Fibroblast of skin of left quadriceps (primary cell): ENCODE measurements at regions not wholly inside any gene's neighbourhood (a gene's known extent, or its start where the extent isn't known, plus 50 kb on each side); places are given as distances from the start of the nearest gene placed in this dataset.

Experiments
- DNase-seq, 2 experiments: peaks; one replicate each; pipeline ENCODE4 v3.0.0-alpha.2; 2013; ENCODE audit warnings: low read depth in 2 of 2

DNA sequence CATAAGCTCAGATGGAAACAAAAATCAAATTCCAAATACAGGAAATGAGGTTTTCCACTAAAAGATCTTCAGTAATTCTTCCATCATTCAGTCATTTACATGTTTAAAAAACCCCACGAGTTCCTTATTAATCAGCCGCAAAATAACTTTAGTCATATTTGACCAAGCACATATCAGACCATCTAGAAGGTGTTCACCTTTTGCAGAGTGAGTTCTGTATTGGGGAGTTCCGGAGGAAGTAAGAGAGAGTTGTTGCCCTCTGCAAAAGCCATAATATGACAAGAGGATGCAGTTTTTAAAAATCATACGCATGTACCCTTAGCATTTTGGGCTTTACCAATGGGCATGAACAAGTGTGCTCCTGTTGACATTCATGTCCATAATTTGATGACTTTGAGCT, 61.6 kb downstream of the CCR1 start:
- no peak for DNase-seq

DNA sequence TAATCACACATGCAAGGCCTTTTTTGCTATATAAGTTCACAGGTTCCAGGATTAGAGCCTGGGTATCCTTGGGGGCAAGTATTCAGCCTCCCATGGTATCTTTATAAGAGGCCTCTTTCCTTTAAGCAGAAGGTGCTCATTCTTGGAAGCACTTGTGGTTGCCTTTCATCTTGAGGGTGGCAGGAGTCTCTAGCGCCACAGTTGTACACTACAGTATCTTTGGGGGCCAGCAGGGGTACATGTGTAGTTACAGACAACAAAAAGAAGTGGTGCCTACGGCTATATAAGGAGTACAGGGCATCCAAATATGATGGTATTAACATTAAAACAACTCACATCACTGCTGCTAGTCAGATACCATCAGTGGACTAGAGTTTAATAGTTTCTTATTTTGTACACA, 62.1 kb downstream of the CCR1 start:
- DNase-seq, result no peak

DNA sequence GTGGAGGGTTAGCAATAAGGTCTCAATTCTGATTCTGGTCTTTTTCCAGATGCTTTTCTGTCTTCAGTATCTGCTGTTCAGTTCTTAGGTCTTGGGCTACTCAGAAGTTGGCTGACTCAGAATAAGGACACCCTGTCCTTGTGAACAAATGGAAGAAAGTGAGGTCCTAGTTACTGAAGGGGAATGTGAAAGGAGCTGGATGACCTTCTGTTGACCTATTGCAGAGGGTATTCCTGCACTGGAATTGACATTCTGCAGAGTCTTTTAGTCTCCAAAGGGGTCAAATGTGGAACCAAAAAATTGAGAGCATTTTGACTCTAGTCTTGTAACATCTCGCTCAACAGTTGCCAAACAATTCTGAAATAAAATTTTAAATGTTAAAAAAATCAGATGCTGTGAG, 63.0 kb downstream of the CCR1 start:
- DNase-seq, result no peak

DNA sequence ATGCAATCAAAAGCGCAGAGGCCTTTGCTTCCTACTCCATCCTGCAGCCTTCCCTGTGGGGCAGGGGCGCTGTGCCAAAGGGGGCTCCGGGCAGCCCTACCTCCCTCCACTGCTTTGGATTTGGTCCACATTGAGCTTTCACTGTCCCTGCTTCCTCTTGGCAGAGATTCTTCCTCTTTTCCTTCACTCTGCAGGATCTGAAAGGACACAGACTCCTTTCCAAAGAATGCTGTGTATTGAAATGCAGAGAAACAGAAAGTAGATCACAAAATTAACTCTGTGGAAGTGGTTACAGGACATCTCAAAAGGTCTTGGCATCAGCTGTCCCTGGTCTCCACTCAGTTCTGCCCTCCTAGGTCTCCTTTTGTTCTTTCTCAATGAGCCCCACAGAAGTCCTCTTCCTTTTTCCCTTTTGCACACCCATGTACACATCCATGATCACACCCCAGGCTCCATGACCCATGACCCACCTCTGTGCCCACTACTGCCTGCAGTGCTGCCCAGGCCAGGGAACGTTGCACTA, 64.1 kb downstream of the CCR1 start:
- no peak for DNase-seq

DNA sequence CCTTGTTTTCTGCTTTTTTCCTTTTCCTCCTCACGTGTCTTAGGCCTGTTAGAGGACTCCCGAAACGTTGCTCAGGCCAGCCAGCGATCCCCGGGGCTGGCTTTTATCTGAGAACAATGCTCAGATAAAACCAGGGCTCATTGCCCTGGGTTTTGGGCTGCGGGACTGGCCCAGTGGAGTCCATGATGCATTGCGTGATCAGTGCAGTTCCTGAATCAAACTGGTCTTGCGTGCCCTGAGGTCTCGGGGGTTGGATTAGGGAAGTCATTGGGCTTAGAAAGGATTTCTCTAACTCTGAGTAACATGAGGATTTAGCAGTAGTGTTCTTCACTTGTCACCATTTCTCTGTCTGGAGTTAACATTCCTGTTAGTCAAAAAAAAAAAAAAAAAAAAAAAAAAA, 66.3 kb downstream of the CCR1 start:
- no peak for DNase-seq

DNA sequence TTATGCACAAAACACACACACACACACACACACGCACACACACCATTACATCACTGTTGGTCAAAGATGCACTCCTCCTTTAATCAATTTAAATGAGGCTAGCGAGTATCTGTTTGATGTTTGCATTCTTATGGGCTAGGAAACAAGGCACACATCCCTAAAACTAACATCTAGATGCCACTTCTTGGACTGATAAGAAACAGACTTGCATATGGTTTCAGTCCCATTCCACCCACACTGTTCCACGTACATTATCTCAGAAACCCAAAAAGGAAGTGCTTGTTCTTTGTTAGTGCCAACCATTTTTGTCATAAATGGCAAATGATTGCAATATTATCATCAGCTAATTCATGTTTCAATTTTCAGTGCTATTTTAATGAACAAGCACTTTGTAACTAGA, 69.5 kb downstream of the CCR1 start:
- DNase-seq, result no peak

DNA sequence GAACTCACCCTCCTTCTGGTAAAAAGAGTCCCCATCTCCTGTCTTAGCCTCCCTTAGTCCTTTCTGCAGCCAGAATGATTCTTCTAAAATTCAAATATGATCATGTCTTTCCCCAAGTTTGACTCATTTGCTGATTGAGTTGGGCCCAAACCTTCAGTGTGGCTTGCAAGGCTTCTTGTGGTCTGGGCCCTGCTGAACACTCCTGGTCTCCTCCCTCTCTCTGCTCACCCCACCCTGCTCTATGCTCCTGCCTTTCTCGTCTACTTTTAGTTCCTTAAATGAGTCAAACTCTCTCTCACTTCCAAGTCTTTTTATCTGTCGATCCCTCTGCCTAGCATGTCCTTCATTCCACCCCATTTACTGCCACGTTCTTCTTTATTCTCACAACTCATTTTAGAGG, 72.6 kb downstream of the CCR1 start:
- DNase-seq, result no peak

DNA sequence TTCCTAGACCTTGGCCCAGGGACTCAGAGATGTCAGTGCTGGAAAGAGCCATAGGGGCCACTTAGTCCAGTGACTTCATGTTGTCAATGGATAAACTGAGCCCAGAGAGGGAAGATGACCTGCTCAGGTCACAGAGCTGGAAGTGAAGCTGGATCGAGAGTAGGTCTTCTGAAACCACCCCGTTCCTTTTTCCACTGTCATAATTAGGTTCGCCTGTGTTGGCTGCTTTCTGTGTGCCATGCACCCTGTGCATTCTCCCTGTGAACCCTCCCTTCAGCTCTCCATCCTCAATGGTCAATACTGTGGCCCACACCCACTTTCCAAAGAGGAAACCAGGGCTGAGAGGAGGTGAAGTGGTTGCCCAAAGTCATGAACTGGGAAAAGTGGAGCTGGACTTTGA, 74.8 kb downstream of the CCR1 start:
- DNase-seq, result no peak

DNA sequence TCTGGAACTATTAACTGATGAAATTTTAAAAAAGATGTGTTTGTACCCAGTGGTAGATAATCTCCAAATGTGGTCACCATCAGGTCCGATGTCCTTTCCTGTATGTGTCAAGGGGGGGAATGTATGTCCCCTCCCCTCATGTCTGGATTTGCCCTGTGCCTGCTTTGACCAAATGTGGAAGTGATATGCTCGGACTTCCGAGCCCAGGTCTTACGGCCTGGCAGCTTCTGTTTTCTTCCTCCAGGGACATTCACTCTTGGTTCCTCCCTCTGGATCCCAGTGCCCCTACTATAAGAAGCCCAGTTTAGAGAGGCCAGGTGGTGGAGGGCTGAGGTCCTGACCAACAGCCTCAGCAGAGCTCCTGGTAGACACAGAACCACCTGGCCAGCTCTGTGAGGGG, 75.5 kb downstream of the CCR1 start:
- no peak for DNase-seq

DNA sequence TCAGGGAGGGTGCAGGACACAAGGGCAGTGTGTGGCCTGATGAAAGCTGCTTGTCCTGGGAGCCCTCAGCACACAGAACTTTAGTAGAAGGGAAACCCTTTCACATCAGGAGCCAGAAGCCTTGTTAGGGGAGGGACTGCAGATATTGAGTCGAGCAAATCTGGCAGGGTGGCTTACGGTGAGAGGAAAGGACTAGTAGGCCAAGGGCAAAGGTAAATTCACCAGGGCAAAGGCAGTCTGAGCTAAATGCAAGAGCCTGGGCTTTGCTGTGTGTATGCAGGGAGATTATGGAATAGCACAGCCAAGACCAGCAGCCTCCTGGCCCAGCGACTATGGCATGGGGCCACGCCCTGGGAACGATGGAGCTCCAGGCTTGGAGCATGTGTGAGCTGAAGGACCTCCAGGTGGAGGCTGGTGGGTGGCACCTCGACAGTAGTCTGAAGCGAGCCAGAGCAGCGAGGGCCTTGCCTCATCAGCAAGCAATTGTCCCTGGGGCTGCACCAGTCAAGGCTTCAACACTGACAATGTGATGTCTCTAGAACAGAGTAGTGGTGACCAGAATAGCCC, 76.1 kb downstream of the CCR1 start:
- DNase-seq, result no peak

DNA sequence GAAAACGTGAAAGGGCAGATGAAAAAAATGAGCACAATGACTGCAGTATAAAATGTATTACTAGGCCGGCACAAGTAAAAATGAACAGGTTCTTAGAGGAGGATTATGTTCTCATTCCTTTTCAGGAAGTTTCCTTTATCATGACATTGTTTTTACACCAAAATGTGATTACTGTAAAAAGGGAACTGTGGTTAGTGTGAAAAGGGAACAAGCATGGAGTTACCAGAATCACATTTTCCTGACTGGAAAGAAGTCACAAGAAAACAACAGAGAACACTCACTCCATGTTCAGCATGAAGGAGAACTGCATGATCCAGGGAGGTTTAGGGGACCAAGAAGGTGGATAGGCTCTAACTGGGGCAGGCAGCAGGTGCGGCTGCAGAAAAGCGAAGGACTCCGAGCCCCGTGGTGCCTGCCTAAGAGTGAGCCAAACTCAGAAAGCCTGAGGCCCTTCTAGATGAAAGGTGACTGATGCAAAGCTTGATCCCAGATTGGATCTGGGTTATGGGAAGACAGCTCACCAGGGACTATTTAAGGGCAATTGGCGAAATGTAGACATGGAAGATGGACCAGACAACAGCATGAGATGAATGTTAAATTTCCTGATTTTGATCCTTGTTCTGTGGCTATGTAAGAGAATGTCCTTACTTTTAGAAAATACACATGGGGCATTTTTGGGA, 77.3 kb downstream of the CCR1 start:
- DNase-seq, result no peak

DNA sequence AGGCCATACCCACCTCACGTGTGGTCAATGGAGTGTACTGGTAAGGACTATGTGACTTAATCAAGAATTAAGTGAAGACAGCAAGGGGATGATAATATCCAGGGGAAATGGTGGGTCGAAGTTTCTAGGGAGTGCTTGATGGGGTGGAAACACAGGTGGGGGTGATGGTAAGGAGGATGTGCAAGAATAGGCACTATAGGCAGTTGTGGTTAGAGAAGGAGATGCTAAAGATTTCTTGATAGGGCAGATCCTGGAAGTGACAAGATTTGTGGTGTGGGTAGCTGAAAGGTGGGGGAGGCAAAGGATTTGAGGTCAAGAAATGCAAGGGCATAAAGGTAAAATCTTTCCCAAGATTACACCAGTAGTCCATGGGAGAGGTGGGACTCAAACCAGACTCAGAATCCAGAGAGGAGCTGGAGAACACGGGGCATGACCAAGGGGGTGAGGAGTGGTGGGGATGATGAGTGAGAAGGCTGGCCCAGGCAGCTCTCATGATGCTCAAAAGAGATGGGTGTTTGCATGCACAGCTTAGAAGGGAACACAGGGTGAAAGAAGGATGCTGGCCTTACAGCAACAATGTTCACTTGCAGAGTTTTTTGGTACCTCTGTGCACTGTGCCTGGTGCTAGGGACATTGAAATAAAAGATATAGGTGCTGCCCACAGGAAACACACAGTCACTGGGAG, 78.4 kb downstream of the CCR1 start:
- DNase-seq, result no peak

DNA sequence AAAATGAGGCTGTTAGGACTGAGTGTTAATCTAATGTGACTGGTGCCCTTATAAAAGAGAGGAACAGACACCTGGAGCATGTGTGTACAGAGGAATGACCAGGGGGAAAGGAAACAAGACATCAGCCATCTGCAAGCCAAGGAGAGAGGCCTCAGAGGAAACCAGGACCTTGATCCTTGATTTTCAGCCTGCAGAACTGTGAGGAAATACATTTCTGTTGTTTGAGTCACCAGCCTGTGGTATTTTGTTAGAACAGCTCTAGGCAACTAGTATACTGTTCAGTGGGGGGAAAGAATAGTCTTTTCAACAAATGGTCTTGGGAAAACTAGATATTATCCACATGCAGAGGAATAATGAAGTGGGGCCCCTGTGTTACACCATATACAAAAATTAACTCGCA, 80.6 kb downstream of the CCR1 start:
- DNase-seq, result peak; percentile 71 to 73

DNA sequence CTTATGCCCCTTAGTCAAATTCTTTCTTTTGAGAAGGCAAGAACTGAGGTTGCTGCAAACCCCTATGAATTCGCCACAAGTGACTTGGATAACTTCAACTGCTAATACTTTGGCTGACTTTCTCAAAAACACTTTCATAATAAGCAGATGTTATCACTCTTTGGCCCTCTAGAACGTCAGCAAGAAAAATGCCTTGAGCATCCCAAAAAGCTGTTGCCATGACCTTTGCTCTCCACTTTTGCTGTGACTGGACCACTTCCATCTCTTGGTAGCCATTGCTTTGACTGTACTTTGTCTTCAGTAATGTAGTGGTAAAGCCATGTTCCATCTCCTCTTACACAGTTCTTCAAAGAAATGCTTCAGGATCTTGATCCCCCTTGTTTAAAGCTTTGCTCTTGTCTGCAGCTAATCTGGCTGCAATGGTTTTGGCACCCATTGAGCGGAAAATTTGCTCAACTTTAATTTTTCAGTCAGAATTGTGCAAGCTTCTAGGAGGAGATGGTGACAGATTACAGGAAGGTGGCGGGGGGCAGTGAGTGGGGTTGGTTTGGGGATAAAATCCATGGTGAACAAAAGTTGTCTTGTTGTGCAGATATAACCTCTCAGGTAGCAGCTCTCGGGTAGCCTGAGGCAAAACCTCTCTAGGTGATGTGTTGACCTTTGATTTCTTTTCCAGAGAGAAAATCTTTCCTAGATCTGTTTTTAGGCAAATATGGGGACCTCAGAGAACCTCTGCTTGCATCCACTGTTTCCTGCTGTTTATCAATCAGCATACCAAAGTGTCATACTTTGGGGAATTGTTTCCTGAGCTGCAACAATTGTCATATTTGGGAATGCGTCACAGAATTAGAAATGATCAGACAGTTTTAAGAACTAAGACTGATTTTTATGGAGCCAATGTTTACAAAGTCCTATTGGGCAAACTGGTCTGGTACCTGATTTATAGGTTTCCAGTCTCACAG, 83.6 kb downstream of the CCR1 start:
- DNase-seq, result no peak

DNA sequence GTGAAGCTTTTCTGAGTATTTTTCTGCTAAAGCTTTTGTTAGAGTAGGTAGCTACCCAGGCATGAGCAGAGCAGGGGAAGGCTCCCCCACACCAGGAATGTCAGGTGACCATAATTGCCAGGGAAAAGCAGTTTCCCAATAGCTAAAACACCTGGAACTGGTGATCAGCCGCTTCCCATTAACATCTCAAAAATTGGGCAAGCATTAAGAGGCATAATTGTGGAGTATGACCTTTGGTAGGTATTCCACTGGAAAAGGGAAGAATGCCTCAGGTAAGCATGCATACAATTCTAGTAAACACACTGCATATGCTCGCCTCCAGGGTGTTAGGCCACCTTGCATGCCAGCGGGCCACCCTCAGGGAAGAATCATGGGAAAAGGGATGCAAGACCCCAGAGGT, 84.5 kb downstream of the CCR1 start:
- no peak for DNase-seq

DNA sequence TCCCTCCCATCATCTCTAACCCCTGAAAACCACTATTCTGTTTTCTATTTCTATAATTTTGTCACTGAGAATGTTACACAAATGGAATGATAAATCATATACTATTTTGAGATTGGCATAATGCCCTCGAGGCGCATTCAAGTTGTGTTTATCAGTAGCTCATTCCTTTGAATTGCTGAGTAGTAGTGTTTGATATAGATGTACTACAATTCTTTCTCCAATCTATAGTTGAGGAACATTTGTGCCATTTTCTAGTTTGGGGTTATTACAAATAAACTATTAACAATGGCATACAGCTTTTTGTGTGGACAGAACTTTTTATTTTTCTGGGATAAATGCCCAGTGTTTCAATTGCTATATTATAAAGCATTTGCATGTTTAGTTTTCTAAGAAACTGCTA, 86.0 kb downstream of the CCR1 start:
- no peak for DNase-seq

DNA sequence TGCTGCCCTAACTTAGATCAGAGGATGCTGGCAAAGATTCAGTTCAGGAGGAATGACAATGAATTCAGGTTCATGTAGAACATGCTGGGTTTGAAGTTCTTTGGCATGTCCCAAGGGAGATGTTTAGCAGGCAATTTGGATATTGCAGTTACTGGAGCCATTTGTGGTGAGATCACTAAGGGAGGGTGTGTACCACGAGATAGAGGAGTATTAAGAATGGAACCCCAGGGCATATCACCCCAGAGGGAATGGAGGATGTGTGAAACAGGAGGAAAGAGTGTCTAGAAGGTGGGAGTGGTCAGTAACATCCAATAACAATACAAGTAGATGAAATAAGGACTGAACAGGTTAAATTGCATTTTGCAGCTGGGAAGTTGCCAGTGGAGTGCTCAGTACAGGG, 87.1 kb downstream of the CCR1 start:
- DNase-seq, result no peak

DNA sequence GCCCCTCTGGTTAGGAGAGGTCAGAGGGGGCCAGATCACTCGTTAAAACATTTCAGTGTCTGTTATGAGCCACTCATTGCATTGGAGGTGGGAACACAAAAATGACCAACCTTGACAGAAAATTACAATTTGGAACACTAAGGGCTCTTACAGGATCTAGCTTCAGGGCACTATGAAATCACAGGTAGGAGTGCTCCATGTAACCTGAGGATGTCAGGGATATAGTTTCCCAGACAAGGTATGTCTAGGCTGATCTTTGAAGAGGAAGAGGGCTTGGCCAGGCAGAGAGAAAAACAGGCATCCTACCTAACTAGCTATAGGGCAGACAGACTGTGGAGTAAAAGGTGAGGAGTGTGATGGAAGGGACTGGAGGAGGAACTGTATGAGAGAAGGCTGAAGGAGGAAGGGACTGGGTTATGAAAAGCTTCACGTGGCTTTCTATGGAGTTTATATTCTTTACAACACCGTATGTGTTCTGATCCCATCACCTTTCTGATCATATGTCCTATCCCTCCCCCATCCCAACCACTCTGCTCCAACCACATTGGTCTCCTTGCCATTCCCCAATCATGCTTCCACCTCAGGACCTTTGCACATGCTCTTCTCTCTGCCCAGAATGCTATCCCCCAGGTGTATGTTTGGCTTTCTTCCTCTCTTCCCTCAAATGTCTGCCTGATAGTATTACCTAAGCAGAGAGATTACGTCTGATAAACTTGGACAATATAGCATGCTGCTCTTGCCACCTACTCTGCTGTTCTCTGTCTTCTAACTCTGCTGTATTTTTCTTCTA, 88.2 kb downstream of the CCR1 start:
- DNase-seq, result no peak

DNA sequence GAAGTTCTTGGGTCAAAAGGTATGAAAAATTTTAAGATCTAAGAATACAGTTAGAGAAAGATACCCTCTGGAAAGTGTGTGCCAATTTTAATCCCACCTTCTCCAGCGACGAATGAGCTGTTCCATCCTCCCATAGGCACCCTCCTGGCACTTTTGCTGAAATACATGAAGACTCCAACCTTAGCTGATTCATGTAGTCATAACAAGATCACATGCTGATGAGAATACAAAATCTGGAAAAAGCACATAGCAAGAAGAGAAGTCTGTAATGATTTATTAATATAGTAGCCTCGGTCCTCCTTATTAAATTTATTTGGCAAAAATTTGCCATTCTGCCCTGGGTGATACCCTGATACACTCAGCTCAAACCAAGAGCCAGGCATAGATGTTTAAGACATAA, 88.9 kb downstream of the CCR1 start:
- no peak for DNase-seq

DNA sequence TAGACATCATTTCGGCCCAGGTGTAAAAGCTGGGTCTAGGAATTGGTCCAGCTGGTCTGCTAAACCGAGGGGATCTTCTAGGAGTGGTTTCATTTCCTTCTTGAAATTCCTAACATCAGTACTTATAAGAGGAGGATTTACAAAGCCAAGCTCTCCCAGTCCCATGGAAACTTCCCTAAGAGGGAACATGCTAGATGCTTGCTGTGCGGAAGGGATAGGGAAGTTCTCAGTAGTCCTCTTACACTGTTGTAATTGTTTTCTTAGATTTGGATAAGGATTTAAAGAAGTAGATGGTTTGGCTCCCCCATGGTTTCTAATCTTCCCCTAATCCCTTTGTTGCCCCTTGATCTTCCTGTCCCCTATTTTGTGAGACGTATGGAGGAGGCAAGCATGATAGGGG, 89.7 kb upstream of the XCR1 start:
- DNase-seq, result no peak

DNA sequence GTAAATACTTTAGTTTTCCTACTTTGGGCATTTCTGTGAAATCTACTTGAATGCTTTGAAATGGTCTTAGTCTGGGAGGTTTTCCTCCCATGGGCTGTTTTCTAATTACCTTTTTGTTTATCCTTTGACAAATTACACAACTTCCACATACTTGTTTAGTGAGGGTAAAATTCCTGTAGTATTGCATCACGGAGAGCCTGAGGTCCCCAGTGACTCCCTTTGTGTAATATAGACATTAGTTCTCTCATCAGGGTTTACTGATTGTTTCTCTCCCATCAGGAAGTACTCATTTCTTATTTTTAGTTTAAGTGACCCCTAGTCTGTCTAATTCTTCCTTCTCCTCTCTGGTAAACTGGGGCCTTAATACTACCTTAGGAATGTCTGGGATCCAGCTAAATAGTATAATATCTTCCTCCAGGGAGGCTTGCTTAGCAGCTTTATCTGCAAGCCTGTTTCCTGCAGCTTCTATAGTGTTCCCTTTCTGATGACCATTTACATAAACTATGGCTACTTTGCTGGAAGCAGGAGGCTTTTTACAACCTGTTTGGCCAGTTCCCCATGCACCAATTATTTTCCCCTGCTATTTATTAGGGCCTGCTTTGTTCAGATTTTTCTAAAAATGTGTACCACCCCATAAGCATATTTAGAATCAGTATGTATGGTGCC, 87.2 kb upstream of the XCR1 start:
- DNase-seq, result peak; percentile 64 to 68
